ENCODE measurements at regions not wholly inside any gene's neighbourhood (a gene's known extent, or its start where the extent isn't known, plus 50 kb on each side); places are given as distances from the start of the nearest gene placed in this dataset.
A peak's percentile ranks its signal among the peaks of the same experiment; 100 is the strongest.

GRCh38 chr2:33730804-33731203, 131.7 kb upstream of the FAM98A start:
- Histone ChIP-seq H3K4me3 (no peak overlapping the region), H3K27ac (no peak overlapping the region), H3K9me3 (no peaks in the 10 kb centered on the region), H3K27me3 (no peaks in the 10 kb centered on the region), H3K36me3 (no peaks in the 10 kb centered on the region), H3K4me1 (no peaks in the 10 kb centered on the region)
- intact Hi-C loops (cut with DNase I), result no loop called here
- ATAC-seq (no peak), DNase-seq (no peak)
- no peak for TF ChIP-seq POLR2A (IDR thresholded peaks at IDR 0.05)
- TF ChIP-seq CTCF (IDR thresholded peaks at IDR 0.05), result no peak

- ATAC-seq, result no peak
- 33% methylated on average over 1 of the region's 1 CpG for WGBS (ENCODE audit: insufficient coverage, low coverage, low lambda C conversion rate, missing lambda C conversion rate)
- intact Hi-C loops (cut with DNase I), result no loop called here
Observed at GRCh38 chr2:33730193-33730592, 131.1 kb upstream of the FAM98A start.

GRCh38 chr2:33729353-33729752, 130.3 kb upstream of the FAM98A start:
- ATAC-seq (no peak), DNase-seq (no peak)
- H3K27me3 ChIP-seq, result no peaks in the 10 kb centered on the region
- 73% methylated on average over 1 of the region's 1 CpG for WGBS (ENCODE audit: insufficient coverage, low coverage, low lambda C conversion rate, missing lambda C conversion rate)
- intact Hi-C loops (cut with DNase I), result no loop called here
- no peaks in the 10 kb centered on the region for H3K36me3 ChIP-seq
- TF ChIP-seq POLR2A (IDR thresholded peaks at IDR 0.05), result no peak
- TF ChIP-seq CTCF (IDR thresholded peaks at IDR 0.05), result no peak
- no peaks in the 10 kb centered on the region for H3K9me3 ChIP-seq
- H3K4me3 ChIP-seq, result no peak overlapping the region
- no peaks in the 10 kb centered on the region for H3K4me1 ChIP-seq
- H3K27ac ChIP-seq, result no peak overlapping the region

More at GRCh38 chr2:33730193-33730592, 131.1 kb upstream of the FAM98A start:
- no peak overlapping the region for H3K27ac ChIP-seq
- H3K36me3 ChIP-seq, result no peaks in the 10 kb centered on the region
- no peak overlapping the region for H3K4me3 ChIP-seq
- no peak for DNase-seq
- TF ChIP-seq POLR2A (IDR thresholded peaks at IDR 0.05) (no peak), CTCF (IDR thresholded peaks at IDR 0.05) (no peak)
- H3K9me3 ChIP-seq, result no peaks in the 10 kb centered on the region
- no peaks in the 10 kb centered on the region for H3K27me3 ChIP-seq
- no peaks in the 10 kb centered on the region for H3K4me1 ChIP-seq

GRCh38 chr2:33728106-33728505, 129.0 kb upstream of the FAM98A start:
- no CpG with 5 or more reads among the region's 14 CpGs for WGBS (ENCODE audit: insufficient coverage, low coverage, low lambda C conversion rate, missing lambda C conversion rate)

More at GRCh38 chr2:33728106-33728505, 129.0 kb upstream of the FAM98A start:
- ATAC-seq (peak in 1 of 4 donors; percentile 20), DNase-seq (no peak)
- intact Hi-C loops (cut with DNase I), result no loop called here
- no peaks in the 10 kb centered on the region for H3K36me3 ChIP-seq
- no peak overlapping the region for H3K27ac ChIP-seq
- H3K27me3 ChIP-seq, result no peaks in the 10 kb centered on the region
- H3K9me3 ChIP-seq, result no peaks in the 10 kb centered on the region
- no peaks in the 10 kb centered on the region for H3K4me1 ChIP-seq
- TF ChIP-seq POLR2A (IDR thresholded peaks at IDR 0.05), result no peak
- TF ChIP-seq CTCF (IDR thresholded peaks at IDR 0.05), result no peak
- H3K4me3 ChIP-seq, result no peak overlapping the region

All from right lobe of liver (tissue), 6 donors.